WTC11 (cell line): ENCODE measurements at regions not wholly inside any gene's neighbourhood (a gene's known extent, or its start where the extent isn't known, plus 50 kb on each side); places are given as distances from the start of the nearest gene placed in this dataset.

Experiments used
- ATAC-seq: fragments of 200-7000 bp; cut with Tn5 transposase; 2 replicates; pipeline ENCODE4 v1.10.0; 2021; ENCODE audit warnings: mild to moderate bottlenecking, moderate library complexity
- CTCF ChIA-PET: fragments of 300-600 bp; sonication (Branson Sonifier 250); formaldehyde crosslinking; loops from one replicate; lab custom pipeline; 2021; ENCODE audit warnings: antibody characterized with exemption; lab: Charles Lee
- POLR2A ChIA-PET: fragments of 350-600 bp; sonication (Branson Sonifier 250); formaldehyde crosslinking; loops from one replicate; lab custom pipeline; 2021; ENCODE audit warnings: antibody characterized with exemption; lab: Charles Lee
- DNase-seq: peaks from one replicate; pipeline ENCODE4 v3.0.0; 2021; ENCODE audit warnings: low spot score
- H3K27ac Mint-ChIP-seq: 2 replicates; pipeline ENCODE4 v1.8.0; 2021; ENCODE audit warnings: mixed read lengths
- H3K27me3 Mint-ChIP-seq: 2 replicates; pipeline ENCODE4 v1.8.0; 2021; ENCODE audit warnings: low read depth, mild to moderate bottlenecking, moderate library complexity, mixed read lengths
- H3K36me3 Mint-ChIP-seq: 2 replicates; pipeline ENCODE4 v1.8.0; 2021; ENCODE audit warnings: mixed read lengths
- H3K4me1 Mint-ChIP-seq: 2 replicates; pipeline ENCODE4 v1.8.0; 2022; ENCODE audit warnings: mixed read lengths
- H3K4me3 Mint-ChIP-seq: 2 replicates; pipeline ENCODE4 v1.8.0; 2021; ENCODE audit warnings: mild to moderate bottlenecking, moderate library complexity, mixed read lengths
- H3K9me3 Mint-ChIP-seq: 2 replicates; pipeline ENCODE4 v1.8.0; 2021; ENCODE audit warnings: mixed read lengths
- ATF1 ChIP-seq: sonication (generic); formaldehyde crosslinking; IDR thresholded peaks from 2 replicates; pipeline ENCODE4 v1.8.1; 2023; ENCODE audit warnings: mild to moderate bottlenecking, moderate library complexity, missing genetic modification reagents
- CREM ChIP-seq: sonication (generic); formaldehyde crosslinking; IDR thresholded peaks from 2 replicates; pipeline ENCODE4 v1.8.1; 2022; ENCODE audit warnings: mild to moderate bottlenecking, missing genetic modification reagents, moderate library complexity
- EMX1 ChIP-seq: fragments of 250-450 bp; sonication (Bioruptor Pico); IDR thresholded peaks from 2 replicates; pipeline ENCODE4 v1.8.0; 2021; ENCODE audit warnings: mild to moderate bottlenecking
- FOXJ3 ChIP-seq: sonication (generic); formaldehyde crosslinking; IDR thresholded peaks from 2 replicates; pipeline ENCODE4 v1.9.0; 2021; ENCODE audit warnings: missing genetic modification reagents, mild to moderate bottlenecking, borderline replicate concordance
- FOXP1 ChIP-seq: sonication (generic); formaldehyde crosslinking; IDR thresholded peaks from 2 replicates; pipeline ENCODE4 v1.8.0; 2022; ENCODE audit warnings: missing genetic modification reagents, mild to moderate bottlenecking, moderate library complexity, borderline replicate concordance
- GABPB1 ChIP-seq: sonication (generic); formaldehyde crosslinking; IDR thresholded peaks from 2 replicates; pipeline ENCODE4 v1.8.1; 2023; ENCODE audit warnings: mild to moderate bottlenecking, missing genetic modification reagents
- HMGXB4 ChIP-seq: sonication (generic); formaldehyde crosslinking; IDR thresholded peaks from 2 replicates; pipeline ENCODE4 v1.8.1; 2023; ENCODE audit warnings: mild to moderate bottlenecking, moderate library complexity, missing genetic modification reagents
- JUN ChIP-seq: sonication (generic); formaldehyde crosslinking; IDR thresholded peaks from 2 replicates; pipeline ENCODE4 v1.8.0; 2023; ENCODE audit warnings: mild to moderate bottlenecking, missing genetic modification reagents
- KAT7 ChIP-seq: sonication (generic); formaldehyde crosslinking; IDR thresholded peaks from 2 replicates; pipeline ENCODE4 v1.8.1; 2023; ENCODE audit warnings: missing genetic modification reagents, mild to moderate bottlenecking, borderline replicate concordance
- NFE2L1 ChIP-seq: sonication (generic); formaldehyde crosslinking; IDR thresholded peaks from 2 replicates; pipeline ENCODE4 v1.8.1; 2023; ENCODE audit warnings: missing genetic modification reagents
- NR2C2 ChIP-seq: sonication (generic); formaldehyde crosslinking; IDR thresholded peaks from 2 replicates; pipeline ENCODE4 v1.8.0; 2022; ENCODE audit warnings: mild to moderate bottlenecking, missing genetic modification reagents
- SOX15 ChIP-seq: fragments of 250-450 bp; sonication (Bioruptor Pico); IDR thresholded peaks from 2 replicates; pipeline ENCODE4 v1.9.0; 2021; ENCODE audit warnings: mild to moderate bottlenecking
- ZBTB21 ChIP-seq: sonication (generic); formaldehyde crosslinking; IDR thresholded peaks from 2 replicates; pipeline ENCODE4 v1.8.1; 2023; ENCODE audit warnings: mild to moderate bottlenecking, missing genetic modification reagents, borderline replicate concordance
- ZNF138 ChIP-seq: sonication (generic); formaldehyde crosslinking; conservative IDR thresholded peaks from 2 replicates; pipeline ENCODE4 v1.8.1; 2022; ENCODE audit warnings: mild to moderate bottlenecking, moderate library complexity, missing genetic modification reagents
- ZNF232 ChIP-seq: sonication (generic); formaldehyde crosslinking; IDR thresholded peaks from 2 replicates; pipeline ENCODE4 v1.8.0; 2022; ENCODE audit warnings: mild to moderate bottlenecking, missing genetic modification reagents
- ZNF396 ChIP-seq: fragments of 250-450 bp; sonication (Bioruptor Pico); IDR thresholded peaks from 2 replicates; pipeline ENCODE4 v1.8.0; 2021; ENCODE audit warnings: mild to moderate bottlenecking, moderate library complexity, borderline replicate concordance
- ZNF423 ChIP-seq: fragments of 250-450 bp; sonication (Bioruptor Pico); IDR thresholded peaks from 2 replicates; pipeline ENCODE4 v2.1.2; 2022; ENCODE audit warnings: mild to moderate bottlenecking, moderate library complexity
- ZNF512 ChIP-seq: sonication (generic); formaldehyde crosslinking; IDR thresholded peaks from 2 replicates; pipeline ENCODE4 v1.8.1; 2022; ENCODE audit warnings: missing genetic modification reagents, borderline replicate concordance
- TF ChIP-seq, protein P1 (sequence below): sonication (generic); formaldehyde crosslinking; IDR thresholded peaks from 2 replicates; pipeline ENCODE4 v1.8.1; 2022; ENCODE audit warnings: mild to moderate bottlenecking, missing genetic modification reagents, moderate library complexity, borderline replicate concordance
- TF ChIP-seq, protein P2 (sequence below): sonication (generic); formaldehyde crosslinking; IDR thresholded peaks from 2 replicates; pipeline ENCODE4 v1.8.1; 2023; ENCODE audit warnings: mild to moderate bottlenecking, missing genetic modification reagents, borderline replicate concordance

GRCh38 chr6:149239573-149240209 lies 77.8 kb upstream of the TAB2 start:
- H3K36me3 Mint-ChIP-seq: no peaks in the 10 kb centered on the region
- TF ChIP-seq HMGXB4 (CRISPR knock-in tag) (no peak), KAT7 (CRISPR knock-in tag) (no peak), ZNF423 (CRISPR knock-in tag) (no peak), SOX15 (no peak), CREM (CRISPR knock-in tag) (no peak)

DNA sequence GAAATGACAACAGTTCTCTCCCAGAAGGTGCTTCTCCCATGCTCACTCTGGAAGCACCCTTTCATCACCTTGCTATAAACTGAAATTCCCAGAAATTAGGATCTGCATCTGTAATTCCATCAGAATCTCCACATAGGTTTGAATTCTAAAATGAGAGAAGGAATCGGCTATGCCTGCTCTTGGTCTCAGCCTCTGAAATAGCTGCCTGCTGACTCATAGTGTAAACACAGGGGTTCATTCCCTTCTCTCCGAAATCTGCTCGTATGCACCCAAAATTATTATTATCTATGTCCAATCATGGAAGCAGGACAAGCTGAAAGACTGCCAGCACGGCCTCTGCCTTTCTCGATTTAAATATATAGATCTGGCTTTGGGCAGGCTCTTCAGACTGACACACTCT lies 74.6 kb upstream of the TAB2 start:
- H3K36me3 Mint-ChIP-seq: no peaks in the 10 kb centered on the region
- H3K9me3 Mint-ChIP-seq: peaks cover 11% of the 10 kb centered on the region
- no peak for DNase-seq
- ChIA-PET POLR2A (no interaction called here), CTCF (no interaction called here)
- TF ChIP-seq FOXP1 (CRISPR knock-in tag) (no peak), ZNF232 (no peak), ZNF138 (CRISPR knock-in tag) (no peak), FOXJ3 (CRISPR knock-in tag) (no peak), GABPB1 (CRISPR knock-in tag) (no peak), EMX1 (CRISPR knock-in tag) (no peak), JUN (CRISPR knock-in tag) (no peak), NR2C2 (no peak), ATF1 (CRISPR knock-in tag) (no peak), NFE2L1 (CRISPR knock-in tag) (no peak), ZBTB21 (no peak)
- TF ChIP-seq, protein P1, sequence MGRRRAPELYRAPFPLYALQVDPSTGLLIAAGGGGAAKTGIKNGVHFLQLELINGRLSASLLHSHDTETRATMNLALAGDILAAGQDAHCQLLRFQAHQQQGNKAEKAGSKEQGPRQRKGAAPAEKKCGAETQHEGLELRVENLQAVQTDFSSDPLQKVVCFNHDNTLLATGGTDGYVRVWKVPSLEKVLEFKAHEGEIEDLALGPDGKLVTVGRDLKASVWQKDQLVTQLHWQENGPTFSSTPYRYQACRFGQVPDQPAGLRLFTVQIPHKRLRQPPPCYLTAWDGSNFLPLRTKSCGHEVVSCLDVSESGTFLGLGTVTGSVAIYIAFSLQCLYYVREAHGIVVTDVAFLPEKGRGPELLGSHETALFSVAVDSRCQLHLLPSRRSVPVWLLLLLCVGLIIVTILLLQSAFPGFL (CRISPR knock-in tag): no peak
- TF ChIP-seq, protein P2, sequence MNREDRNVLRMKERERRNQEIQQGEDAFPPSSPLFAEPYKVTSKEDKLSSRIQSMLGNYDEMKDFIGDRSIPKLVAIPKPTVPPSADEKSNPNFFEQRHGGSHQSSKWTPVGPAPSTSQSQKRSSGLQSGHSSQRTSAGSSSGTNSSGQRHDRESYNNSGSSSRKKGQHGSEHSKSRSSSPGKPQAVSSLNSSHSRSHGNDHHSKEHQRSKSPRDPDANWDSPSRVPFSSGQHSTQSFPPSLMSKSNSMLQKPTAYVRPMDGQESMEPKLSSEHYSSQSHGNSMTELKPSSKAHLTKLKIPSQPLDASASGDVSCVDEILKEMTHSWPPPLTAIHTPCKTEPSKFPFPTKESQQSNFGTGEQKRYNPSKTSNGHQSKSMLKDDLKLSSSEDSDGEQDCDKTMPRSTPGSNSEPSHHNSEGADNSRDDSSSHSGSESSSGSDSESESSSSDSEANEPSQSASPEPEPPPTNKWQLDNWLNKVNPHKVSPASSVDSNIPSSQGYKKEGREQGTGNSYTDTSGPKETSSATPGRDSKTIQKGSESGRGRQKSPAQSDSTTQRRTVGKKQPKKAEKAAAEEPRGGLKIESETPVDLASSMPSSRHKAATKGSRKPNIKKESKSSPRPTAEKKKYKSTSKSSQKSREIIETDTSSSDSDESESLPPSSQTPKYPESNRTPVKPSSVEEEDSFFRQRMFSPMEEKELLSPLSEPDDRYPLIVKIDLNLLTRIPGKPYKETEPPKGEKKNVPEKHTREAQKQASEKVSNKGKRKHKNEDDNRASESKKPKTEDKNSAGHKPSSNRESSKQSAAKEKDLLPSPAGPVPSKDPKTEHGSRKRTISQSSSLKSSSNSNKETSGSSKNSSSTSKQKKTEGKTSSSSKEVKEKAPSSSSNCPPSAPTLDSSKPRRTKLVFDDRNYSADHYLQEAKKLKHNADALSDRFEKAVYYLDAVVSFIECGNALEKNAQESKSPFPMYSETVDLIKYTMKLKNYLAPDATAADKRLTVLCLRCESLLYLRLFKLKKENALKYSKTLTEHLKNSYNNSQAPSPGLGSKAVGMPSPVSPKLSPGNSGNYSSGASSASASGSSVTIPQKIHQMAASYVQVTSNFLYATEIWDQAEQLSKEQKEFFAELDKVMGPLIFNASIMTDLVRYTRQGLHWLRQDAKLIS (CRISPR knock-in tag): no peak
- peaks cover 6% of the 10 kb centered on the region for H3K4me1 Mint-ChIP-seq
- H3K27me3 Mint-ChIP-seq: no peaks in the 10 kb centered on the region
- H3K27ac Mint-ChIP-seq: no peak overlapping the region
- no peak for ATAC-seq
- H3K4me3 Mint-ChIP-seq: no peak overlapping the region

More at GRCh38 chr6:149239573-149240209, 77.8 kb upstream of the TAB2 start:
- no peak for ATAC-seq
- Mint-ChIP-seq H3K4me3 (no peak overlapping the region), H3K27me3 (no peaks in the 10 kb centered on the region), H3K4me1 (no peaks in the 10 kb centered on the region), H3K9me3 (peaks cover 11% of the 10 kb centered on the region), H3K27ac (no peak overlapping the region)
- DNase-seq: no peak
- ChIA-PET CTCF (no interaction called here), POLR2A (no interaction called here)

- no peak overlapping the region for H3K4me3 Mint-ChIP-seq
- H3K36me3 Mint-ChIP-seq: no peaks in the 10 kb centered on the region
- no peak overlapping the region for H3K27ac Mint-ChIP-seq
- ATAC-seq: no peak
- POLR2A ChIA-PET: no interaction called here
- peaks cover 6% of the 10 kb centered on the region for H3K4me1 Mint-ChIP-seq
- TF ChIP-seq ZNF512 (CRISPR knock-in tag) (no peak), FOXP1 (CRISPR knock-in tag) (no peak), ZNF396 (CRISPR knock-in tag) (no peak)
- TF ChIP-seq, all 79 proteins: peak for 0
- CTCF ChIA-PET: no interaction called here
- H3K9me3 Mint-ChIP-seq: peaks cover 3% of the 10 kb centered on the region; the same call in 1 of the 2 replicates
- no peak for DNase-seq
- no peaks in the 10 kb centered on the region for H3K27me3 Mint-ChIP-seq
Measured at GRCh38 chr6:149244105-149244504, 73.4 kb upstream of the TAB2 start.
